ENCODE measurements at regions not wholly inside any gene's neighbourhood (a gene's known extent, or its start where the extent isn't known, plus 50 kb on each side); places are given as distances from the start of the nearest gene placed in this dataset.
"Not testable (repeated sequence)": the region's sequence is repeated elsewhere in the genome, so short reads cannot be mapped to it uniquely, and the experiment has no call there.

- Histone ChIP-seq H3K36me3 (no peaks in the 10 kb centered on the region), H3K27ac (no peak overlapping the region), H3K4me1 (no peaks in the 10 kb centered on the region), H3K27me3 (replicated peaks in 1 of 7) (peaks cover 0 to 23% (median 0%) of the 10 kb centered on the region in 7 donors), H3K4me3 (no peak overlapping the region), H3K9me3 (no peaks in the 10 kb centered on the region)
- no peak for TF ChIP-seq POLR2AphosphoS5 (IDR thresholded peaks at IDR 0.05)
- no peak for TF ChIP-seq CTCF (IDR thresholded peaks at IDR 0.05 in 8 of 11, conservative IDR thresholded peaks at IDR 0.05 in 3 of 11)
- no peak for TF ChIP-seq POLR2A (IDR thresholded peaks at IDR 0.05)
- DNase-seq, result no peak
- intact Hi-C loops (cut with DNase I; ENCODE audit: low total_unique reads), result loop anchor here (10.0 kb wide), 1 partner anchor 1585 kb away; no protein-coding TSS in a partner anchor
- WGBS, 5 donors, result 57 to 85% (median 69%) methylated on average over 7 of the region's 7 CpGs
These were observed 211.8 kb upstream of the FOXK1 start for GRCh38 chr7:4470246-4470645.

- 63 to 69% (median 64%) methylated on average over 10 to 12 of the region's 12 CpGs for WGBS, 5 donors
- intact Hi-C loops (cut with DNase I; ENCODE audit: low total_unique reads), result loop anchor here (10.0 kb wide), 1 partner anchor 1588 kb away; no protein-coding TSS in a partner anchor
These were observed 209.4 kb upstream of the FOXK1 start for GRCh38 chr7:4472728-4473127.

GRCh38 chr7:4479367-4480039, 202.6 kb upstream of the FOXK1 start:
- no peaks in the 10 kb centered on the region for H3K27me3 ChIP-seq (replicated peaks in 1 of 7)
- TF ChIP-seq POLR2AphosphoS5 (IDR thresholded peaks at IDR 0.05), result no peak
- TF ChIP-seq CTCF (IDR thresholded peaks at IDR 0.05 in 8 of 11, conservative IDR thresholded peaks at IDR 0.05 in 3 of 11), result peak in 9 of 11 experiments; percentile 19 to 58 (median 48)
- TF ChIP-seq POLR2A (IDR thresholded peaks at IDR 0.05), result no peak
- no peaks in the 10 kb centered on the region for H3K4me1 ChIP-seq
- 48 to 65% (median 60%) methylated on average over 12 of the region's 12 CpGs for WGBS, 5 donors
- no peaks in the 10 kb centered on the region for H3K36me3 ChIP-seq
- no peak overlapping the region for H3K4me3 ChIP-seq
- intact Hi-C loops (cut with DNase I; ENCODE audit: low total_unique reads), result loop anchor here (10.0 kb wide), 1 partner anchor 1595 kb away; no protein-coding TSS in a partner anchor
- no peak overlapping the region for H3K27ac ChIP-seq
- H3K9me3 ChIP-seq, result peaks cover 0 to 37% (median 11%) of the 10 kb centered on the region in 8 donors
- DNase-seq, result no peak

More at GRCh38 chr7:4472728-4473127, 209.4 kb upstream of the FOXK1 start:
- no peak overlapping the region for H3K27ac ChIP-seq
- no peak overlapping the region for H3K4me3 ChIP-seq
- H3K4me1 ChIP-seq, result no peaks in the 10 kb centered on the region
- TF ChIP-seq POLR2A (IDR thresholded peaks at IDR 0.05) (no peak), CTCF (IDR thresholded peaks at IDR 0.05 in 8 of 11, conservative IDR thresholded peaks at IDR 0.05 in 3 of 11) (no peak), POLR2AphosphoS5 (IDR thresholded peaks at IDR 0.05) (no peak)
- no peaks in the 10 kb centered on the region for H3K9me3 ChIP-seq
- H3K27me3 ChIP-seq (replicated peaks in 1 of 7), result peaks cover 0 to 20% (median 0%) of the 10 kb centered on the region in 7 donors
- H3K36me3 ChIP-seq, result no peaks in the 10 kb centered on the region
- DNase-seq, result no peak

GRCh38 chr7:4480131-4480530, 202.0 kb upstream of the FOXK1 start:
- intact Hi-C loops (cut with DNase I; ENCODE audit: low total_unique reads); H3K27ac ChIP-seq; DNase-seq; H3K4me1 ChIP-seq; H3K36me3 ChIP-seq; H3K4me3 ChIP-seq; H3K27me3 ChIP-seq (replicated peaks in 1 of 7): not testable (repeated sequence)
- 91 to 95% (median 92%) methylated on average over 11 of the region's 11 CpGs for WGBS, 5 donors
- peaks cover 0 to 43% (median 11%) of the 10 kb centered on the region in 8 donors for H3K9me3 ChIP-seq
